HEK293 (cell line): ENCODE measurements at regions not wholly inside any gene's neighbourhood (a gene's known extent, or its start where the extent isn't known, plus 50 kb on each side); places are given as distances from the start of the nearest gene placed in this dataset.

Experiments
- CTCF ChIA-PET: fragments of 350-600 bp; formaldehyde crosslinking; extraction: SDS; loops from one replicate; lab custom pipeline; 2021; ENCODE audit warnings: antibody characterized with exemption; lab: Yijun Ruan, JAX
- POLR2A ChIA-PET: fragments of 300-600 bp; formaldehyde crosslinking; extraction: SDS; loops from one replicate; lab custom pipeline; 2020; ENCODE audit warnings: antibody characterized with exemption, inconsistent platforms; lab: Yijun Ruan, JAX
- H3K27ac ChIP-seq: fragments of 200-500 bp; sonication (Bioruptor generic); 2 replicates; pipeline ENCODE4 v1.5.1; 2014; ENCODE audit warnings: low read depth, low read length, control low read depth, inconsistent platforms; ENCODE audit errors: extremely low read depth
- H3K36me3 ChIP-seq, 2 experiments: fragments of 200-500 bp in 1 of 2; sonication (Bioruptor generic) in 1 of 2; 1 replicate in 1 of 2; 2 replicates in 1 of 2; pipeline ENCODE4 v1.5.1; 2014 to 2017; ENCODE audit warnings: inconsistent platforms in 2 of 2, low read length in 2 of 2; ENCODE audit not compliant: control insufficient read depth in 2 of 2, insufficient read depth in 1 of 2
- H3K4me1 ChIP-seq: fragments of 200-500 bp; sonication (Bioruptor generic); 2 replicates; pipeline ENCODE4 v1.5.1; 2014; ENCODE audit warnings: mild to moderate bottlenecking, low read length, inconsistent platforms; ENCODE audit not compliant: control insufficient read depth, insufficient read depth
- H3K4me3 ChIP-seq: 2 replicates; pipeline ENCODE4 v1.5.1; 2011; ENCODE audit warnings: low read depth, mild to moderate bottlenecking, control low read depth, low read length, moderate library complexity
- H3K9me3 ChIP-seq: fragments of 200-500 bp; sonication (Bioruptor generic); 2 replicates; pipeline ENCODE4 v1.5.1; 2014; ENCODE audit warnings: low read depth, low read length, inconsistent platforms; ENCODE audit not compliant: control insufficient read depth, insufficient read depth
- BCL11A ChIP-seq: fragments of 450-650 bp; formaldehyde crosslinking; IDR thresholded peaks from 2 replicates; pipeline ENCODE4 v1.5.1; 2016; ENCODE audit warnings: low read depth, missing biosample characterization, missing genetic modification characterization
- EGR2 ChIP-seq: fragments of 450-650 bp; formaldehyde crosslinking; IDR thresholded peaks from 2 replicates; pipeline ENCODE4 v1.5.1; 2016; ENCODE audit warnings: low read depth, missing biosample characterization, missing genetic modification characterization
- HOXA7 ChIP-seq: sonication (generic); formaldehyde crosslinking; IDR thresholded peaks from 2 replicates; pipeline ENCODE4 v1.8.1; 2022; ENCODE audit warnings: missing genetic modification reagents, borderline replicate concordance
- HOXD13 ChIP-seq: sonication (generic); formaldehyde crosslinking; IDR thresholded peaks from 2 replicates; pipeline ENCODE4 v1.8.0; 2022; ENCODE audit warnings: missing genetic modification reagents, borderline replicate concordance
- OVOL3 ChIP-seq: fragments of 450-650 bp; formaldehyde crosslinking; IDR thresholded peaks from 2 replicates; pipeline ENCODE4 v1.5.1; 2016; ENCODE audit warnings: missing biosample characterization, missing genetic modification characterization
- PRDM10 ChIP-seq: fragments of 450-650 bp; formaldehyde crosslinking; IDR thresholded peaks from 2 replicates; pipeline ENCODE4 v1.5.1; 2016; ENCODE audit warnings: missing biosample characterization, missing genetic modification characterization
- REPIN1 ChIP-seq: fragments of 450-650 bp; formaldehyde crosslinking; IDR thresholded peaks from 2 replicates; pipeline ENCODE4 v1.5.1; 2017; ENCODE audit warnings: missing biosample characterization, missing genetic modification characterization, low read depth
- ZBTB1 ChIP-seq: fragments of 450-650 bp; formaldehyde crosslinking; IDR thresholded peaks from 2 replicates; pipeline ENCODE4 v1.5.1; 2016; ENCODE audit warnings: missing biosample characterization, missing genetic modification characterization
- ZBTB8A ChIP-seq: fragments of 450-650 bp; formaldehyde crosslinking; IDR thresholded peaks from 2 replicates; pipeline ENCODE4 v1.5.1; 2016; ENCODE audit warnings: missing biosample characterization, missing genetic modification characterization
- ZNF155 ChIP-seq: fragments of 450-650 bp; formaldehyde crosslinking; IDR thresholded peaks from 2 replicates; pipeline ENCODE4 v1.5.1; 2016; ENCODE audit warnings: missing biosample characterization, missing genetic modification characterization
- ZNF174 ChIP-seq: fragments of 450-650 bp; formaldehyde crosslinking; IDR thresholded peaks from 2 replicates; pipeline ENCODE4 v1.5.0; 2017; ENCODE audit warnings: missing biosample characterization, mild to moderate bottlenecking, missing genetic modification characterization
- ZNF37A ChIP-seq: fragments of 450-650 bp; IDR thresholded peaks from 2 replicates; pipeline ENCODE4 v1.5.1; 2018; ENCODE audit warnings: missing biosample characterization, missing genetic modification characterization
- ZNF600 ChIP-seq: fragments of 450-650 bp; formaldehyde crosslinking; IDR thresholded peaks from 2 replicates; pipeline ENCODE4 v1.5.1; 2016; ENCODE audit warnings: missing biosample characterization, missing genetic modification characterization
- ZNF610 ChIP-seq: fragments of 450-650 bp; formaldehyde crosslinking; IDR thresholded peaks from 2 replicates; pipeline ENCODE4 v1.5.1; 2016; ENCODE audit warnings: missing biosample characterization, missing genetic modification characterization, borderline replicate concordance
- ZNF837 ChIP-seq: fragments of 450-650 bp; formaldehyde crosslinking; IDR thresholded peaks from 2 replicates; pipeline ENCODE4 v1.5.1; 2016; ENCODE audit warnings: missing biosample characterization, missing genetic modification characterization
- ZNF843 ChIP-seq: fragments of 450-650 bp; formaldehyde crosslinking; IDR thresholded peaks from 2 replicates; pipeline ENCODE4 v1.5.1; 2016; ENCODE audit warnings: missing biosample characterization, missing genetic modification characterization
- TF ChIP-seq, protein P1 (sequence below): fragments of 450-650 bp; formaldehyde crosslinking; IDR thresholded peaks from 2 replicates; pipeline ENCODE4 v1.5.1; 2017; ENCODE audit warnings: missing biosample characterization, mild to moderate bottlenecking, missing genetic modification characterization, moderate library complexity
- TF ChIP-seq, protein P2 (sequence below): fragments of 450-650 bp; formaldehyde crosslinking; IDR thresholded peaks from 2 replicates; pipeline ENCODE4 v1.5.1; 2016; ENCODE audit warnings: missing biosample characterization, missing genetic modification characterization, borderline replicate concordance
- TF ChIP-seq, protein P3 (sequence below): fragments of 450-650 bp; formaldehyde crosslinking; IDR thresholded peaks from 2 replicates; pipeline ENCODE4 v1.5.1; 2016; ENCODE audit warnings: missing biosample characterization, missing genetic modification characterization
- TF ChIP-seq, protein P4 (sequence below): fragments of 450-650 bp; formaldehyde crosslinking; IDR thresholded peaks from 2 replicates; pipeline ENCODE4 v1.5.1; 2016; ENCODE audit warnings: missing biosample characterization, missing genetic modification characterization

DNA sequence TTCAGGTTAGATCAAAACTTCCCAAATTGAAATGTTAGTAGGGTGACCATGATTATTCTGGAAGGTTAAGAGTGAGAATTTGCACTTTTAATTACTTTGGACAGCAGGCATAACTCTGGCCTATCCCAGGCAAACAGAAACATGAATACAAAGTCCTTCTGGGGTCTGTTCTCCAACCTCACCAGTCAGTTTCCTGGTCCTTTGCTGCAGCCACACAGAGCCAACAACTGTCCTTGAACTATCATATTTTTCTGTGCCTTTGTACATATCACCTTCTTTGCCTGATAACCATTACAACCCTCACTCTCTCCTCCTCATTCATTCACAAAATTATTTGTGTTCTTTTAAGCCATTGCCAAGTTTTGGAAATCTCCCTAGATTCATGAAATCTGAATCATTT, 126.0 kb upstream of the GBE1 start (continued):
- TF ChIP-seq, protein P1, sequence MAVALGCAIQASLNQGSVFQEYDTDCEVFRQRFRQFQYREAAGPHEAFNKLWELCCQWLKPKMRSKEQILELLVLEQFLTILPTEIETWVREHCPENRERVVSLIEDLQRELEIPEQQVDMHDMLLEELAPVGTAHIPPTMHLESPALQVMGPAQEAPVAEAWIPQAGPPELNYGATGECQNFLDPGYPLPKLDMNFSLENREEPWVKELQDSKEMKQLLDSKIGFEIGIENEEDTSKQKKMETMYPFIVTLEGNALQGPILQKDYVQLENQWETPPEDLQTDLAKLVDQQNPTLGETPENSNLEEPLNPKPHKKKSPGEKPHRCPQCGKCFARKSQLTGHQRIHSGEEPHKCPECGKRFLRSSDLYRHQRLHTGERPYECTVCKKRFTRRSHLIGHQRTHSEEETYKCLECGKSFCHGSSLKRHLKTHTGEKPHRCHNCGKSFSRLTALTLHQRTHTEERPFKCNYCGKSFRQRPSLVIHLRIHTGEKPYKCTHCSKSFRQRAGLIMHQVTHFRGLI (tag by site-specific recombination) = no peak
- TF ChIP-seq ZNF37A (tag by site-specific recombination) = no peak
- TF ChIP-seq, protein P2, sequence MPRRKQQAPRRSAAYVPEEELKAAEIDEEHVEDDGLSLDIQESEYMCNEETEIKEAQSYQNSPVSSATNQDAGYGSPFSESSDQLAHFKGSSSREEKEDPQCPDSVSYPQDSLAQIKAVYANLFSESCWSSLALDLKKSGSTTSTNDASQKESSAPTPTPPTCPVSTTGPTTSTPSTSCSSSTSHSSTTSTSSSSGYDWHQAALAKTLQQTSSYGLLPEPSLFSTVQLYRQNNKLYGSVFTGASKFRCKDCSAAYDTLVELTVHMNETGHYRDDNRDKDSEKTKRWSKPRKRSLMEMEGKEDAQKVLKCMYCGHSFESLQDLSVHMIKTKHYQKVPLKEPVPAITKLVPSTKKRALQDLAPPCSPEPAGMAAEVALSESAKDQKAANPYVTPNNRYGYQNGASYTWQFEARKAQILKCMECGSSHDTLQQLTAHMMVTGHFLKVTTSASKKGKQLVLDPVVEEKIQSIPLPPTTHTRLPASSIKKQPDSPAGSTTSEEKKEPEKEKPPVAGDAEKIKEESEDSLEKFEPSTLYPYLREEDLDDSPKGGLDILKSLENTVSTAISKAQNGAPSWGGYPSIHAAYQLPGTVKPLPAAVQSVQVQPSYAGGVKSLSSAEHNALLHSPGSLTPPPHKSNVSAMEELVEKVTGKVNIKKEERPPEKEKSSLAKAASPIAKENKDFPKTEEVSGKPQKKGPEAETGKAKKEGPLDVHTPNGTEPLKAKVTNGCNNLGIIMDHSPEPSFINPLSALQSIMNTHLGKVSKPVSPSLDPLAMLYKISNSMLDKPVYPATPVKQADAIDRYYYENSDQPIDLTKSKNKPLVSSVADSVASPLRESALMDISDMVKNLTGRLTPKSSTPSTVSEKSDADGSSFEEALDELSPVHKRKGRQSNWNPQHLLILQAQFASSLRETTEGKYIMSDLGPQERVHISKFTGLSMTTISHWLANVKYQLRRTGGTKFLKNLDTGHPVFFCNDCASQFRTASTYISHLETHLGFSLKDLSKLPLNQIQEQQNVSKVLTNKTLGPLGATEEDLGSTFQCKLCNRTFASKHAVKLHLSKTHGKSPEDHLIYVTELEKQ (tag by site-specific recombination) = no peak

- TF ChIP-seq BCL11A (no peak), OVOL3 (tag by site-specific recombination) (no peak), REPIN1 (tag by site-specific recombination) (no peak), EGR2 (tag by site-specific recombination) (no peak), ZNF843 (no peak), ZNF155 (tag by site-specific recombination) (no peak), ZNF174 (no peak), PRDM10 (no peak), ZNF610 (tag by site-specific recombination) (no peak), ZBTB1 (tag by site-specific recombination) (no peak), ZNF600 (no peak), HOXA7 (no peak), ZBTB8A (tag by site-specific recombination) (no peak), HOXD13 (CRISPR knock-in tag) (no peak), ZNF837 (tag by site-specific recombination) (no peak)
- TF ChIP-seq, protein P3, sequence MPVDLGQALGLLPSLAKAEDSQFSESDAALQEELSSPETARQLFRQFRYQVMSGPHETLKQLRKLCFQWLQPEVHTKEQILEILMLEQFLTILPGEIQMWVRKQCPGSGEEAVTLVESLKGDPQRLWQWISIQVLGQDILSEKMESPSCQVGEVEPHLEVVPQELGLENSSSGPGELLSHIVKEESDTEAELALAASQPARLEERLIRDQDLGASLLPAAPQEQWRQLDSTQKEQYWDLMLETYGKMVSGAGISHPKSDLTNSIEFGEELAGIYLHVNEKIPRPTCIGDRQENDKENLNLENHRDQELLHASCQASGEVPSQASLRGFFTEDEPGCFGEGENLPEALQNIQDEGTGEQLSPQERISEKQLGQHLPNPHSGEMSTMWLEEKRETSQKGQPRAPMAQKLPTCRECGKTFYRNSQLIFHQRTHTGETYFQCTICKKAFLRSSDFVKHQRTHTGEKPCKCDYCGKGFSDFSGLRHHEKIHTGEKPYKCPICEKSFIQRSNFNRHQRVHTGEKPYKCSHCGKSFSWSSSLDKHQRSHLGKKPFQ = no peak
- TF ChIP-seq, protein P4, sequence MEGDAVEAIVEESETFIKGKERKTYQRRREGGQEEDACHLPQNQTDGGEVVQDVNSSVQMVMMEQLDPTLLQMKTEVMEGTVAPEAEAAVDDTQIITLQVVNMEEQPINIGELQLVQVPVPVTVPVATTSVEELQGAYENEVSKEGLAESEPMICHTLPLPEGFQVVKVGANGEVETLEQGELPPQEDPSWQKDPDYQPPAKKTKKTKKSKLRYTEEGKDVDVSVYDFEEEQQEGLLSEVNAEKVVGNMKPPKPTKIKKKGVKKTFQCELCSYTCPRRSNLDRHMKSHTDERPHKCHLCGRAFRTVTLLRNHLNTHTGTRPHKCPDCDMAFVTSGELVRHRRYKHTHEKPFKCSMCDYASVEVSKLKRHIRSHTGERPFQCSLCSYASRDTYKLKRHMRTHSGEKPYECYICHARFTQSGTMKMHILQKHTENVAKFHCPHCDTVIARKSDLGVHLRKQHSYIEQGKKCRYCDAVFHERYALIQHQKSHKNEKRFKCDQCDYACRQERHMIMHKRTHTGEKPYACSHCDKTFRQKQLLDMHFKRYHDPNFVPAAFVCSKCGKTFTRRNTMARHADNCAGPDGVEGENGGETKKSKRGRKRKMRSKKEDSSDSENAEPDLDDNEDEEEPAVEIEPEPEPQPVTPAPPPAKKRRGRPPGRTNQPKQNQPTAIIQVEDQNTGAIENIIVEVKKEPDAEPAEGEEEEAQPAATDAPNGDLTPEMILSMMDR (tag by site-specific recombination) = no peak
- ChIA-PET POLR2A (no interaction called here), CTCF (no interaction called here)
- no peaks in the 10 kb centered on the region for H3K9me3 ChIP-seq
- no peak overlapping the region for H3K4me3 ChIP-seq
- H3K36me3 ChIP-seq = no peaks in the 10 kb centered on the region
- no peaks in the 10 kb centered on the region for H3K4me1 ChIP-seq
- no peak overlapping the region for H3K27ac ChIP-seq
These were observed 124.6 kb upstream of the GBE1 start for GRCh38 chr3:81886081-81886480.
